DOHH2 (cell line): ENCODE measurements at regions not wholly inside any gene's neighbourhood (a gene's known extent, or its start where the extent isn't known, plus 50 kb on each side); places are given as distances from the start of the nearest gene placed in this dataset.

Source experiments
- H3F3A ChIP-seq: fragments of 200-600 bp; sonication (generic), shearing (Covaris generic); 2 replicates; pipeline ENCODE4 v1.6.0; 2016; ENCODE audit warnings: antibody characterized with exemption, mild to moderate bottlenecking; ENCODE audit not compliant: control insufficient read depth, insufficient read depth
- H3K27ac ChIP-seq: fragments of 200-600 bp; sonication (generic); 2 replicates; pipeline ENCODE4 v1.5.1; 2014; ENCODE audit warnings: low read depth, mild to moderate bottlenecking, low read length, moderate library complexity
- H3K27me3 ChIP-seq: fragments of 200-600 bp; sonication (generic); 2 replicates; pipeline ENCODE4 v1.6.1; 2014; ENCODE audit warnings: mild to moderate bottlenecking, low read length, mixed read lengths; ENCODE audit not compliant: control insufficient read depth
- H3K36me3 ChIP-seq: fragments of 200-600 bp; sonication (generic); 2 replicates; pipeline ENCODE4 v1.6.1; 2014; ENCODE audit warnings: mild to moderate bottlenecking, low read length, moderate library complexity, mixed read lengths; ENCODE audit not compliant: control insufficient read depth
- H3K4me1 ChIP-seq: fragments of 200-600 bp; sonication (generic); 2 replicates; pipeline ENCODE4 v1.6.1; 2014; ENCODE audit warnings: mild to moderate bottlenecking, low read length, mixed read lengths; ENCODE audit not compliant: control insufficient read depth
- H3K4me2 ChIP-seq: fragments of 200-600 bp; sonication (generic); 2 replicates; pipeline ENCODE4 v1.6.0; 2014; ENCODE audit warnings: mild to moderate bottlenecking, low read length, moderate library complexity
- H3K4me3 ChIP-seq: fragments of 200-600 bp; sonication (generic); 2 replicates; pipeline ENCODE4 v1.5.1; 2014; ENCODE audit warnings: mild to moderate bottlenecking, low read length, mixed read lengths
- H3K79me2 ChIP-seq: fragments of 200-600 bp; sonication (generic); 2 replicates; pipeline ENCODE4 v1.6.1; 2014; ENCODE audit warnings: mild to moderate bottlenecking, low read length, mixed read lengths; ENCODE audit not compliant: control insufficient read depth
- H3K9me2 ChIP-seq: fragments of 200-600 bp; sonication (generic); replicated peaks from 2 replicates; pipeline ENCODE4 v1.6.1; 2014; ENCODE audit warnings: mild to moderate bottlenecking, low read length, mixed read lengths; ENCODE audit not compliant: control insufficient read depth
- H3K9me3 ChIP-seq: fragments of 200-600 bp; sonication (generic); 2 replicates; pipeline ENCODE4 v1.6.1; 2014; ENCODE audit warnings: antibody characterized with exemption, low read length, mixed read lengths; ENCODE audit not compliant: control insufficient read depth, insufficient read depth
- H4K20me1 ChIP-seq: fragments of 200-600 bp; sonication (generic); 2 replicates; pipeline ENCODE4 v1.6.0; 2014; ENCODE audit warnings: low read depth, mild to moderate bottlenecking, antibody characterized with exemption, low read length, moderate library complexity; ENCODE audit not compliant: control insufficient read depth, insufficient read depth
- EZH2phosphoT487 ChIP-seq: fragments of 200-600 bp; sonication (generic); IDR thresholded peaks from 2 replicates; pipeline ENCODE4 v1.6.1; 2017; ENCODE audit warnings: borderline replicate concordance, mild to moderate bottlenecking, antibody characterized with exemption, low read length, moderate library complexity, mixed read lengths
- TF ChIP-seq, protein P1 (sequence below): fragments of 200-600 bp; sonication (generic); IDR thresholded peaks from one replicate; pipeline ENCODE4 v1.5.1; 2014; ENCODE audit warnings: antibody characterized with exemption, mild to moderate bottlenecking, low read depth, low read length; ENCODE audit not compliant: poor library complexity, severe bottlenecking

DNA sequence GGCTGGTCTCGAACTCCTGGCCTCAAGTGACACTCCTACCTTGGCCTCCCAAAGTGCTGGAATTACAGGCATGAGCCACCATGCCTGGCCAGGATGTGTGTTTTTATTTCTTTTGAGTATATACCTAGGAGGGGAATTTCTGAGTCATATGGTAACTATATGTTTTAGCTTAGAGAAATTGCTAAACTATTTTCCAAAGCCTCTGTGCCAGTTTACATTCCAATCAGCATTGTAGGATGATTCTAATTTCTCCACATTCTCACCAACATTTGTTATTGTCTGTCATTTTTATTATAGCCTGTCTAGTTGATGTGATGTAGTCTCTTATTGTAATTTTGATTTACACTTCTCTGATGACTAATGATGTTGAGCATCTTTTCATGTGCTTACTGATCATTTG, 1576.0 kb downstream of the RPA4 start:
- Histone ChIP-seq H3K4me1 (no peaks in the 10 kb centered on the region), H4K20me1 (no peaks in the 10 kb centered on the region), H3K79me2 (no peaks in the 10 kb centered on the region), H3K36me3 (no peaks in the 10 kb centered on the region), H3K4me2 (no peak overlapping the region), H3K9me2 (no peaks in the 10 kb centered on the region), H3K4me3 (no peak overlapping the region), H3K27ac (no peak overlapping the region), H3F3A (no peaks in the 10 kb centered on the region), H3K27me3 (no peaks in the 10 kb centered on the region), H3K9me3 (no peaks in the 10 kb centered on the region)
- TF ChIP-seq EZH2phosphoT487, result no peak
- TF ChIP-seq, protein P1, sequence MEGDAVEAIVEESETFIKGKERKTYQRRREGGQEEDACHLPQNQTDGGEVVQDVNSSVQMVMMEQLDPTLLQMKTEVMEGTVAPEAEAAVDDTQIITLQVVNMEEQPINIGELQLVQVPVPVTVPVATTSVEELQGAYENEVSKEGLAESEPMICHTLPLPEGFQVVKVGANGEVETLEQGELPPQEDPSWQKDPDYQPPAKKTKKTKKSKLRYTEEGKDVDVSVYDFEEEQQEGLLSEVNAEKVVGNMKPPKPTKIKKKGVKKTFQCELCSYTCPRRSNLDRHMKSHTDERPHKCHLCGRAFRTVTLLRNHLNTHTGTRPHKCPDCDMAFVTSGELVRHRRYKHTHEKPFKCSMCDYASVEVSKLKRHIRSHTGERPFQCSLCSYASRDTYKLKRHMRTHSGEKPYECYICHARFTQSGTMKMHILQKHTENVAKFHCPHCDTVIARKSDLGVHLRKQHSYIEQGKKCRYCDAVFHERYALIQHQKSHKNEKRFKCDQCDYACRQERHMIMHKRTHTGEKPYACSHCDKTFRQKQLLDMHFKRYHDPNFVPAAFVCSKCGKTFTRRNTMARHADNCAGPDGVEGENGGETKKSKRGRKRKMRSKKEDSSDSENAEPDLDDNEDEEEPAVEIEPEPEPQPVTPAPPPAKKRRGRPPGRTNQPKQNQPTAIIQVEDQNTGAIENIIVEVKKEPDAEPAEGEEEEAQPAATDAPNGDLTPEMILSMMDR, result no peak

DNA sequence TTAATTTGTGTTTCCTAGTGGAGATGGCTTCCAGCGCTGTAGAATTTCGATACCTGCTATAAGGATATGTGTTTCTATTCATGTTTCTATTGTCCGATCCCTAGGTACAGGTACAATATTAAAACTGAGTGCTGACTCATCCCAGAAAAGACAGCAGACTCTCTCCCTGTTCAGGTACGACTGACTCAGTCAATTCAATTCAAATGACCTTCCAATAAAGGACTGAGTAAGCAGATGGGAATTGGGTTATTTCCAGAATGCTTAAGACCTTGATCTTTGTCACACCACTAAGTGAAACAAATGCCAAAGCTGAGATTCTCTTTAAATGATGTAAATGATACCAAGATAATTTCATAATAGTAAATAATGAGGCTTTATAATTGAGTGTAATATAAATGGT, 1596.9 kb downstream of the RPA4 start:
- Histone ChIP-seq H3K9me2 (no peaks in the 10 kb centered on the region), H3K4me1 (no peaks in the 10 kb centered on the region), H3K79me2 (no peaks in the 10 kb centered on the region), H4K20me1 (no peaks in the 10 kb centered on the region), H3K4me3 (no peak overlapping the region), H3K36me3 (no peaks in the 10 kb centered on the region), H3K4me2 (no peak overlapping the region), H3K9me3 (no peaks in the 10 kb centered on the region), H3K27ac (no peak overlapping the region), H3F3A (no peaks in the 10 kb centered on the region), H3K27me3 (no peaks in the 10 kb centered on the region)
- no peak for TF ChIP-seq EZH2phosphoT487
- TF ChIP-seq, protein P1, result no peak

DNA sequence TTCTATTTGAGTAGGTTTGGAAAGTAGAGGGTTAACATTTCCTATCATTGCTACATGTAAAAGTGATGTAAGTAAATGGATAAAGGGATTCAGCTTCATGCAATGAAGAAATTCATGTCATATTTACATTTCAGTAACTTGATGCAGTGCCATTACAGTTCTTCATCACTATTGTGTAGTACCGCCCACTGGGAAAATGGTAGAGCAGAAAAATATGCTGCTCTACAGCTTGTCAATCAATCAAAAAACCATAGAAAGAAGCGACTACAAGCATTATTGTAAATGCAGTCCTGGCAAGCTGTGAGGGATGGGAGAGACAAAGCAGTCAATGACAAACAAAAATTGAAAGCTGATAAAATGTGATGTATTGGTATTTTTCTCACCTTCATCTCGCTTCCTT, 1597.9 kb downstream of the RPA4 start:
- Histone ChIP-seq H3F3A (no peaks in the 10 kb centered on the region), H3K4me1 (no peaks in the 10 kb centered on the region), H3K4me2 (no peak overlapping the region), H3K27ac (no peak overlapping the region), H3K4me3 (no peak overlapping the region), H3K36me3 (no peaks in the 10 kb centered on the region), H3K79me2 (no peaks in the 10 kb centered on the region), H3K9me3 (no peaks in the 10 kb centered on the region), H3K9me2 (no peaks in the 10 kb centered on the region), H4K20me1 (no peaks in the 10 kb centered on the region), H3K27me3 (no peaks in the 10 kb centered on the region)
- TF ChIP-seq EZH2phosphoT487, result no peak
- TF ChIP-seq, protein P1, result no peak

DNA sequence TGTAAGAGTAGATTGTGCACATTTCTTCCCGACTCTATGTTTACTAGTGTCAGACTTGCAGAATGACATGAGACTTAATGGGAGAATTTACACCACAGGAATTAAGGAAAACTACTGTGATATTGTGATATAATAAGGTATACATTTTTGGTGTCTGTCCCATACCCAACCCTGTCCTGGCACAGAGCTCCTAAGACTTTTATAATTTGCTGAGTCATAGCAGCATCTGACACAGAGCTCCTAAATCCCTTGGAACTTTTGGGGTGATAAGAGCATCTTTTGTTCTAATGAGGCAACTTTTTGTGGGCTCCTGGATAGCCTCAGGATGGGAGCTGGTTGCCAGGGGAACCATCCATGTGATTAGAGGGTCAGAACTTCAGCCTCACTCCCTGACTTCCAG, 1607.0 kb downstream of the RPA4 start:
- Histone ChIP-seq H3K4me3 (no peak overlapping the region), H3K9me2 (no peaks in the 10 kb centered on the region), H3K4me1 (no peaks in the 10 kb centered on the region), H3K27me3 (no peaks in the 10 kb centered on the region), H4K20me1 (no peaks in the 10 kb centered on the region), H3K79me2 (no peaks in the 10 kb centered on the region), H3F3A (no peaks in the 10 kb centered on the region), H3K9me3 (no peaks in the 10 kb centered on the region), H3K36me3 (no peaks in the 10 kb centered on the region), H3K4me2 (no peak overlapping the region), H3K27ac (no peak overlapping the region)
- TF ChIP-seq EZH2phosphoT487, result no peak
- TF ChIP-seq, protein P1, result no peak
